HG03575 (cell line): ENCODE measurements at regions not wholly inside any gene's neighbourhood (a gene's known extent, or its start where the extent isn't known, plus 50 kb on each side); places are given as distances from the start of the nearest gene placed in this dataset.
"Not testable (repeated sequence)": the region's sequence is repeated elsewhere in the genome, so short reads cannot be mapped to it uniquely, and the experiment has no call there.

Source experiments
- ATAC-seq: cut with Tn5 transposase; IDR thresholded peaks from one replicate; pipeline ENCODE4 v1.9.1; 2021; ENCODE audit not compliant: unreplicated experiment, insufficient number of reproducible peaks, low FRiP score; ENCODE audit errors: extremely low read depth

GRCh38 chr12:12009749-12010276 lies 60.9 kb upstream of the BCL2L14 start:
- not testable (repeated sequence) for ATAC-seq

GRCh38 chr12:12010277-12011039 lies 60.3 kb upstream of the BCL2L14 start:
- no peak for ATAC-seq

- no peak for ATAC-seq
Observed at GRCh38 chr12:12011880-12012260, 58.9 kb upstream of the BCL2L14 start.

GRCh38 chr12:12015073-12015685 lies 55.6 kb upstream of the BCL2L14 start:
- ATAC-seq = no peak

GRCh38 chr12:12016284-12017100 lies 54.2 kb upstream of the BCL2L14 start:
- ATAC-seq = no peak

- ATAC-seq = no peak
Observed at GRCh38 chr12:12017135-12017581, 53.6 kb upstream of the BCL2L14 start.

- no peak for ATAC-seq
Observed at GRCh38 chr12:12017798-12018197, 52.9 kb upstream of the BCL2L14 start.

- no peak for ATAC-seq
Observed at GRCh38 chr12:12018454-12018853, 52.3 kb upstream of the BCL2L14 start.

- no peak for ATAC-seq
Observed at GRCh38 chr12:12019881-12020280, 50.9 kb upstream of the BCL2L14 start.

GRCh38 chr12:12020762-12021161 lies 50.0 kb upstream of the BCL2L14 start:
- ATAC-seq = no peak
